ENCODE measurements at regions not wholly inside any gene's neighbourhood (a gene's known extent, or its start where the extent isn't known, plus 50 kb on each side); places are given as distances from the start of the nearest gene placed in this dataset.

GRCh38 chr7:20477067-20477466 lies 138.4 kb upstream of the ABCB5 start:
- TF ChIP-seq CTCF (IDR thresholded peaks at IDR 0.05) = no peak
- no peak for TF ChIP-seq POLR2A (IDR thresholded peaks at IDR 0.05)

Measured in vagina (tissue), 2 donors.